Stimulated activated CD8-positive, alpha-beta memory T cell treated with anti-CD3 and anti-CD28 coated beads, Interleukin-7, amount 100 ng/mL, for 4 hours (primary cell): ENCODE measurements at regions not wholly inside any gene's neighbourhood (a gene's known extent, or its start where the extent isn't known, plus 50 kb on each side); places are given as distances from the start of the nearest gene placed in this dataset.

Experiments
- DNase-seq, 2 donors: peaks; one replicate each; pipeline ENCODE4 v3.0.0-alpha.2; 2020; ENCODE audit warnings: low read depth in 2 of 2

- DNase-seq = no peak
Measured at GRCh38 chr3:193873426-193874201, 262.3 kb upstream of the HES1 start.

DNA sequence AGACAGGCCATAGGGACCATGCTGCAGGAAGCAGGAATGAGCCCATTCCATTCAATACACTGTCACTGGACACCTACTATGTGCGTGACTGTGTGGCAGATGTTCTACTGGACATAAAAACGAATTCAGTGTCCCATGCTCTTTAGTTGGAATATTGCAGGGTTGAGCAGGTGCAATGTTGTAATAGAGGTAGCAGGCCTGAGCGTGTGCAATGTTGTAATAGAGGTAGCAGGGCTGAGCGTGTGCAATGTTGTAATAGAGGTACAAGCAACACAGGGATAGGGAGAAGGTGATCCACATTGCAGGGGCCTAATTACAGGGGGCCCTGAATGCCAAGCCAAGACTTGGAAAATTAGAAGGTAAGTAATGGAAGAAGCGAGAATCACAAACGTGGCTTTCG, 261.4 kb upstream of the HES1 start:
- DNase-seq = no peak

GRCh38 chr3:193874997-193875593, 260.9 kb upstream of the HES1 start:
- no peak for DNase-seq

DNA sequence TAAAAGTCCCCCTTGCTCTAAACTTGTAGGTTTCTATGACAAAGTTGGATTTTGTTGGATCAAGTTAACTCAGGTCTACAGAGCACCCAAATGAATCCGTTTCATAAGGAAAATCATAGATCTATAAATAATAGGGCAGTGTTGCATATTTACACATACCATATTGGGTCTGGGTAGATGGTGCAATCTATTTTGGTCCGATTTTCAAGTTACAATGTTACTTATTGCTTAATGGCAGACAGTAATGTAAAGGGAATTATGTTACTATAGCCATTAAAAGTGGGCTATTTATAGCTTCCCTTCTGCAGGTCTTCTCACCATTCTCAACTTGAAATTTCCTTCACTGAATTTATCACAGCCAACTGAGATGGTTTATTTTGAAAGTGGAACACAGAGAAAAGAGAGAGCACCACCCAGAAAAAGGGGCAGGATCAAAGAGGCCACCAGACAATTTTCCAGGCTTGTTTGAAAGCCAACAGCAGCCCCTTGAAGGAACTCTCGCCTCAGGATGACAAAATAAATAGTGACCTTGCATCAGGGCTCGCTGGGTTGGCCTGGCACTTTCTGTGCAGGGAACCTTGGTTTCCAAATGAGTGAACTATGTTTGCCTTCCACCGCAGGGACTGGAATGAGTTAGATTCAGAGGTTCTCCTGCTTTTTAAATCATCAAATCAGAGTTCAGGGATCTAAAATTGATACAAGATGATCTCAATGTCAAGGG, 260.2 kb upstream of the HES1 start:
- DNase-seq = no peak

DNA sequence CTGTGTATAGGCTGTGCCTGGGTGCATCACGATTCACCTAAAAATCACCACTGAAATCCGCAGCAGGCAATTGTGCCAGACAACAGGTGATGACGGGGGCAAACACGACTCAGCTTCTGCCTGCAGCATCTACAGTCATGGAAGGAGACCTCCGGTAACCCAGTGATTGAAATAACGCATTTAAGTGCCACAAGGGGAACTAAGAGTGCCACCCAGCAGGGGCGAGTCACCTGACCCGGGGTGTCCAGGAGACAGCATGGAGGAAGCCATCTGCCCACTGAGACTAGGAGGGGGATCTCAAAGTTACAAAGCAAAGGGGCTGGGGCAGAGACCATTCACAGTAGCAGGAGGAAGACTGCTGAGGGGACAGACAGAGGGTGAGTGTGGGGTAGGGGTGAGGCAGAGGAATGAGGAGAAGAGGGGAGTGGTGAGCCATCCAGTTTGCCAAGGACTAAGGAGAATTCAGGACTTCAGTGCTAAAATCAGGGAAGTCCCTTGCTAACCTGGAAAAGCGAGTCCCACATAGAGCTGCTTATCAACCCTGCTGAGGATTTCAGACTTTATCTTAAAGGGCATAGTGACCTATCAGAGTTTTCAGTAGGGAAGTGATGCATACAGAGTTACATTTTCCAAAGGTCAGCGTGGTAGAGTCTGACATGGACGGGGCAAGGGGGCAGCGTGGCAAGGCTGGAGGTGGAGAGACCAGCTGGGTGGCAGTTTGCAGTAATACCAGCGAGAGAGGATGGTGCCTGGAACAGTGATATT, 256.7 kb upstream of the HES1 start:
- no peak for DNase-seq

- no peak for DNase-seq
Measured at GRCh38 chr3:193879864-193880242, 256.1 kb upstream of the HES1 start.

DNA sequence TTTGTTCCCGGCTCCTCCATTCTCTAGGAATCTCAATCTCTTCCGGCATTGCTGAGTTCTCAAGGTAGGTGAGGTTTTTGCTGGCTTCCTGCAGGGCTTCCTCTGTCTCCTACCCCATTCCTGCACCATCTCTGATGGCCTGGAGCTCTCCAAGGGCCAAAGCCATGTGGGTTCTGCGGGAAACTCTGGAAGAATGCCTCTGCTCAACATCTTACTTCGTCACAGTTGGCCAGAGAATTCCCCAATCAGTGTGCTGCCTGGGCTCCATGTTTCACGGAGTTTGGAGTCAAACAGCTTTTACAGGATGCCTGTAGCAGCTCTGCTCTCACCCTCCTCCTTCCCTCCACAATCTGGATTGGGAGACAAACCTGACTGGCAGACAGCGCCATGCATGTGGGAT, 253.9 kb upstream of the HES1 start:
- DNase-seq = no peak

- DNase-seq = no peak
Measured at GRCh38 chr3:193883551-193883950, 252.4 kb upstream of the HES1 start.

- DNase-seq = no peak
Measured at GRCh38 chr3:193884027-193884426, 251.9 kb upstream of the HES1 start.

DNA sequence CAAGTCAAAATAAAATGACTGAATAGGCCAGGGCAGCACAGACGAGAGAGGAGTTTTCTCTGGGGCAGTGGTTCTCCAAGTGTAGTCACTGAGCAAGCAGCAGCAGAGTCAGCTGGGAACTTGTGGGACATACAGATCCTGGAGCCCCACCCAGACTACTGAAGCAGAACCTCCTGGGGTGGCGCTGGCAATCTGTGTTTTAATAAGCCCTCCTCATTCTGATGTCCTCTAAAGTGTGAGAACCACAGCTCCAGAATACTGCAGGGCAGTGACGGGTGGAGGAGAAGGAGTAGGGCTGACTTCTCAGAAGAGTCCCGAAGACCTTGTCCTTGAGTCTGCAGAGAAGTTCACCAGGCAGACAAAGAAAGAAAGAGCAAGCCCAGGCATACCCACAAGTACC, 251.3 kb upstream of the HES1 start:
- no peak for DNase-seq

DNA sequence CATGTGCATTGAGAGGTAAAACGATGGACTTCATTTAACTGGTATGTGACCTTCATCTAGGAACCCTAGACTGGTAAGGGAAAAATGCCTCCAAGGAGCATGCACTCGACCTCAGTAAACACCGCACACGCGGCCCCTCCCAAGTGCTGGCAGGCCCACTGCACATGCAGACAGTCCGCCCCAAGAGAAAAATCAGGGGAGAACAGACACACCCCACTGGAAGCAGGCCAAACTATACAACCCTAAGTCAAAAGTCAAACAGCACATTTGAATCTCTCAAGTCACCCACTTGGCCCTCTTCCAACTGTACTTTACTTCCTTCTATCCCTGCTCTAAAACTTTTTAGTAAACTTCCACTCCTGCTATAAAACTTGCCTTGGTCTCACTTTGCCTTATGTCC, 250.1 kb upstream of the HES1 start:
- DNase-seq = no peak

GRCh38 chr3:193890016-193890897, 245.7 kb upstream of the HES1 start:
- DNase-seq = no peak

DNA sequence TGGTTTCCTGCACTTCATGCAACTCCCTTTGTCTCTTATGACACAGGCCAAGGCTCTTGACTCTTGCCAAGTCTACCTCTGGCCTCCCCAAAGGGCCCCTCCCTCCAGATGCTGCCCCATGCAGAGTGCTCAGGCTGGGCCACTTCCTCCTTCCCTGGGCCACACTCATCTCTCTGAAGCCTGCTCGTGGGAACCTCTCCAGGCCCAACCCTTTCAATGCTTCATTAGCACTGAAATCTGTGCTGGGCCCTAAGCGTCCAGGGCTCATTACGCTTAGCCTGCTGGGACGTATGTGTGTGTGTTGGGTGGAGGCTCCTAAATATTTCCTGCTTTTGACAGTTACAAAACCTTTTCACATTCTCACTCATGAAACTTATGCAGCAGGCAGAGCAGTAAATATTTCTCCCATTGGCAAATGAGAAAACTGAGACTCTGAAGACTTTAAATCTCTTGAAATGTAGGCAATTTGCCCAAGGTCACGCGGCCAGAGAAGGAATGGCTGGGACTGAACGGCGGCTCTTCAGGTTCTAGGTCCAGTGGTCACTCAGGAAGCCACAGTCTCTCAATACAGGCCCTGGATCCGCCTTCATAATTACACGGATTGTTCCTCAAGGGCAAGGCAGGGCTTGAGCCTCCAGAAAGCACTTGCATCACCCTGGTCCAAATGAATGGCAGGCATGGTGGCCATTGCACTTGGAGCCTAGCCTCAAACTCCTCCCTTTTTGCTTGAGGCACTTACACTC, 241.7 kb upstream of the HES1 start:
- no peak for DNase-seq

DNA sequence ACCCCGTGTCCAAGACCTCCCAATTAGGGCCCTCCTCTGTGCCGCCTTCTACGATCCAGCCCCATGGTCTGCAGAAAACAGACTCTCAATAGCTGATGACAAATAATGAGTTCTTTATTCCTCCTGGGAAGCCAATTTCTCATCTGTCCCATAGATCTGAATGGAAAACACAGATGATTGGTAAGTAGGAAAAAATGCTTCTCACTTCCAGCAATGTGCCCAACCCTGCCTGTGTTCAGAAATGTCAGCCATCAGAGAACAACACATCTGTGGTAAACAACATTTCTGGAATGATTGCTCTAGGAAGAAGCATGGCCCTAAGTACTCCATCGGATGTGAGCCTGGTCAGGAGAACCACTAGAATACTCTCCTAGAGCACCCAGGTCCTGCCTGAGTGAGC, 240.5 kb upstream of the HES1 start:
- DNase-seq = no peak

DNA sequence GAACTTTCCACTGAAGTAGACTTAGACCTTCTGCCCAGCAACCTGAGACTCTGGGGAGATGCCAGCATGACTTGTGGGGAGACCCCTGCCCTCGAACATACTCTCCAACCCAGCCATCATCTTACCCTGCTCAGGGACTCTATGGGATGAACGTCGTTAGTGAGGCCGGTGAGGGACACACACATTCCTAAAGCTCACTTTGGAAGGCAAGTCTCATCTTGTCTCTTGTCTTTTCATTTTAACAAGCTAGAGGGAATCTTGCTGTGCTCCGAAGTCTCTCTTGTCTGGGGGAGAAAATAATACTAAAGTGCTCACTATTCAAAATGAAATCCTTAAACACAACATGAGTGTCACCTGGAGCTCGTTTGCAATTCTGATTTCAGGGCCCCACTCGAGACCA, 239.5 kb upstream of the HES1 start:
- no peak for DNase-seq

DNA sequence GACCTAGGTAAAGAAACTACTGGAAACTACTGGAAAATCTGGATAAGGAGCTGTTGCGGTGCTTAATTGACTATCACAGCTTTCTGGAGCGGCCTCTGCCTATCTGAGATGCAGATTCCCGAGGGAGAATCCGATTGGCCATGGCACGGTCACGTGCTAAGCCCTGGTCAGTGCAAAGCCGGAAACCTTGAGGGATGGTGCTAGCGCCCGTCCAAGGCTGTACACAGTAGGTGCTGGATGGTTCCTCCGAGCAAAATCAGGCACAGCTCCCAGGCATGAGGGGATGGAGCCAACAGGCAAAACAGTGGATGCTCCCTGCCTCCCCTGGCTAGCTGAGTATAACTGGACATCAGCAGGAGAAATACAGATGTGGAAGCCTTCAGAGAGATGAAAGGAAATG, 238.7 kb upstream of the HES1 start:
- DNase-seq = no peak

- no peak for DNase-seq
Measured at GRCh38 chr3:193897731-193898180, 238.2 kb upstream of the HES1 start.

DNA sequence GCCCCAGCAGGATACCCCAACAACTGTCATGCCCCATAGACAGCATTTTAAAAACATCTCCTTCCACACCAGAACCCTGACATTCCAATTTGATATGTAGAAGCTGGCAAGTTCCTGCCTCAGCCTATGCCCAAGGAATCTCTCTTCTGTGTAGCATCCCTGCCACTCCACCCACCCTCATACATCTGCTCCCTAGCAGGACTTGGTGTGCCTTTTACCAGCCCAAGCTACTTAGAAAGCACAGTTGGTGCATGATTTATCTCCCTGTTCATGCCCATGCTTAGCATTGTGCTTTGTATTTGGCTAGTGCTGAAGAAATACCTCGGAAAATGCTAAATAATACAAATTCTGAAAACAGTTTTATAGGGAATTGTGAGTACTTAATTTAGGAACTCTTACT, 236.9 kb upstream of the HES1 start:
- no peak for DNase-seq

DNA sequence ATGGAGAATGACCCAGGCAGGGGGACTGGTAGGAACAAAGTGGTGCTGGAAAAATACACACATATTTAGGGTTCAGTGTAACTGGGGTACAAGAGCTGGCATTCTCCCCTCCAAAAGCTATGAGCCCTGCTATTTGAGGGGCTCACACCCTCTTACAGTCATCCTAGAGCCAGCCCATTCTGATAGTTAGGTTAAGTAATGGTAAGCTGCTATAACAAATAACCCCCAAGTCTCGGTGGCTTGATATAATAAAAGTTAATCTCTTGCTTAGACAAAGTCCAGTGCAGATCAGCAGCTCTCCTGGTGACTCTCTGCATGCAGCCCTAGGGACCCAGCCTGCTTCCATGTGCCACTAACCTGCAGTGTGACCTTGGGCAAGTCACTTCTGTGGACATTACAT, 234.9 kb upstream of the HES1 start:
- no peak for DNase-seq
